DMS153 treated with DMSO at 0.1 percent for 48 hours (cell line): ENCODE measurements at regions not wholly inside any gene's neighbourhood (a gene's known extent, or its start where the extent isn't known, plus 50 kb on each side); places are given as distances from the start of the nearest gene placed in this dataset.
A peak's percentile ranks its signal among the peaks of the same experiment; 100 is the strongest.

Experiments
- DNase-seq: peaks from one replicate; lab custom pipeline; 2025; ENCODE audit not compliant: unreplicated experiment; lab: John Stamatoyannopoulos, UW

- DNase-seq = no peak
Observed at GRCh38 chr3:124563376-124563775, 166.9 kb upstream of the UMPS start.

GRCh38 chr3:124565013-124565412 lies 165.2 kb upstream of the UMPS start:
- DNase-seq = peak; percentile 59

GRCh38 chr3:124565551-124565950 lies 164.7 kb upstream of the UMPS start:
- DNase-seq = no peak

- DNase-seq = no peak
Observed at GRCh38 chr3:124566701-124567100, 163.6 kb upstream of the UMPS start.

GRCh38 chr3:124567179-124567578 lies 163.1 kb upstream of the UMPS start:
- no peak for DNase-seq

- no peak for DNase-seq
Observed at GRCh38 chr3:124569761-124570160, 160.5 kb upstream of the UMPS start.

- DNase-seq = no peak
Observed at GRCh38 chr3:124570232-124570631, 160.0 kb upstream of the UMPS start.

- no peak for DNase-seq
Observed at GRCh38 chr3:124572851-124573405, 157.3 kb upstream of the UMPS start.

GRCh38 chr3:124574012-124574411 lies 156.2 kb upstream of the UMPS start:
- no peak for DNase-seq

GRCh38 chr3:124576565-124577493 lies 153.4 kb upstream of the UMPS start:
- no peak for DNase-seq

GRCh38 chr3:124577494-124578167 lies 152.6 kb upstream of the UMPS start:
- DNase-seq = no peak

- no peak for DNase-seq
Observed at GRCh38 chr3:124579641-124580040, 150.6 kb upstream of the UMPS start.

- no peak for DNase-seq
Observed at GRCh38 chr3:124582196-124582595, 148.1 kb upstream of the UMPS start.

- DNase-seq = no peak
Observed at GRCh38 chr3:124582621-124583395, 147.4 kb upstream of the UMPS start.

- no peak for DNase-seq
Observed at GRCh38 chr3:124584245-124584551, 146.1 kb upstream of the UMPS start.

- DNase-seq = no peak
Observed at GRCh38 chr3:124584552-124585391, 145.5 kb upstream of the UMPS start.

- DNase-seq = no peak
Observed at GRCh38 chr3:124586126-124587052, 143.9 kb upstream of the UMPS start.

GRCh38 chr3:124587053-124587408 lies 143.2 kb upstream of the UMPS start:
- no peak for DNase-seq

GRCh38 chr3:124588036-124588435 lies 142.2 kb upstream of the UMPS start:
- no peak for DNase-seq

- DNase-seq = no peak
Observed at GRCh38 chr3:124588794-124589193, 141.5 kb upstream of the UMPS start.
